Natural killer cell treated with Interleukin-12 subunit alpha and Interleukin-12 subunit beta and Interleukin-15 and Interleukin-18, amount 100 ng/mL, for 72 hours (primary cell): ENCODE measurements at regions not wholly inside any gene's neighbourhood (a gene's known extent, or its start where the extent isn't known, plus 50 kb on each side); places are given as distances from the start of the nearest gene placed in this dataset.

Experiments
- ATAC-seq, 2 donors: fragments of 150-1000 bp; cut with Tn5 transposase in 1 of 2; sonication (Bioruptor Pico), chemical (Tn5 transposase) in 1 of 2; 2 replicates each; pipeline ENCODE4 v1.10.0; 2021
- DNase-seq: peaks from one replicate; pipeline ENCODE4 v3.0.0; 2022; ENCODE audit warnings: low spot score
- H3K27ac Mint-ChIP-seq, 2 donors: 1 replicate in 1 of 2; 2 replicates in 1 of 2; pipeline ENCODE4 v1.8.0; 2022; ENCODE audit warnings: mixed read lengths in 2 of 2, mild to moderate bottlenecking in 1 of 2, moderate library complexity in 1 of 2
- H3K27me3 Mint-ChIP-seq, 2 donors: 1 replicate in 1 of 2; 2 replicates in 1 of 2; pipeline ENCODE4 v1.8.0; 2022; ENCODE audit warnings: mixed read lengths in 2 of 2
- H3K36me3 Mint-ChIP-seq: one replicate; pipeline ENCODE4 v1.8.0; 2022; ENCODE audit warnings: mixed read lengths
- H3K4me1 Mint-ChIP-seq, 2 donors: 1 replicate in 1 of 2; 2 replicates in 1 of 2; pipeline ENCODE4 v1.8.0; 2022; ENCODE audit warnings: low read depth in 2 of 2, mixed read lengths in 2 of 2, mild to moderate bottlenecking in 1 of 2
- H3K4me3 Mint-ChIP-seq: one replicate; pipeline ENCODE4 v1.8.0; 2022; ENCODE audit warnings: mixed read lengths
- H3K9me3 Mint-ChIP-seq: 2 replicates; pipeline ENCODE4 v1.8.0; 2022; ENCODE audit warnings: mixed read lengths

DNA sequence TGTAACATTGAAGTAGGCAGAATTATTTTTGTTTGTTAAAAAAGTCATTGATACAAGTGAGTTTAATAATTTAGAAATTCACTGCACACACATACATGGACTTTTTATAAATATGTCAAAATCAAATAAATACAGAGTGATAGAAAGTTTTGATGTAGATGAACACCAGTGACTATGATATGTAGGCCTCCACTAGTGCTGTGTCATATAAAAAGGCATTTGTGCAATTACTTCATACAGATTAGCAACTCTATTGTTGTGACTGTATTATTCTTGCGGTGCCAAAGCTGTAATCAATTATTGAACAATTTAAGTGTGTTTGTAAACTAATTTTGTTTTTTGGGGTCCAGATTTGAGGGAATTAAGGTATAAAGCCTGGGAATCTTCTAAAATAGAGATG is 366.2 kb upstream of the PITX2 start:
- no peak overlapping the region for H3K27ac Mint-ChIP-seq
- no peaks in the 10 kb centered on the region for H3K27me3 Mint-ChIP-seq
- no peak for ATAC-seq
- no peak overlapping the region for H3K4me3 Mint-ChIP-seq
- no peaks in the 10 kb centered on the region for H3K9me3 Mint-ChIP-seq
- no peaks in the 10 kb centered on the region for H3K4me1 Mint-ChIP-seq
- no peaks in the 10 kb centered on the region for H3K36me3 Mint-ChIP-seq
- no peak for DNase-seq

DNA sequence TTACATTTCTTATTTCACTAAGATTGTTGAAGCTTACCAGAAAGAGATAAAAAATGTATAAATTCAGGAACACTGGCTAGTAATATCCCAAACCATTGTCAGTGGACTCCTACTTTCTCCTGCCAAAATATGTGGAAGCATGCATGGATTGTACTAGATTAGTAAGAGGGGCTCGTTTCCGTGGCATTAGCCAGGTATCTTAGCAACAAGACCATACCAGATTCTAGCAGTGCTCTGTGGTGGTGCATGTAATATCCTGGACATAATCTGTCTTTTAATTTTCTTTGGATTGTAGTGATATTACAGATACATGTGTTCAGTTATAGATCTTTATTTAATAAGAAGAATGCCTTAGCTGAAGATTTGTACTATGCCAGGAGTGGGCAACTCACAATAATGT is 371.9 kb upstream of the PITX2 start:
- Mint-ChIP-seq H3K27ac (no peak overlapping the region), H3K9me3 (no peaks in the 10 kb centered on the region), H3K36me3 (no peaks in the 10 kb centered on the region), H3K4me3 (no peak overlapping the region), H3K4me1 (no peaks in the 10 kb centered on the region), H3K27me3 (no peaks in the 10 kb centered on the region)
- ATAC-seq (no peak), DNase-seq (no peak)

DNA sequence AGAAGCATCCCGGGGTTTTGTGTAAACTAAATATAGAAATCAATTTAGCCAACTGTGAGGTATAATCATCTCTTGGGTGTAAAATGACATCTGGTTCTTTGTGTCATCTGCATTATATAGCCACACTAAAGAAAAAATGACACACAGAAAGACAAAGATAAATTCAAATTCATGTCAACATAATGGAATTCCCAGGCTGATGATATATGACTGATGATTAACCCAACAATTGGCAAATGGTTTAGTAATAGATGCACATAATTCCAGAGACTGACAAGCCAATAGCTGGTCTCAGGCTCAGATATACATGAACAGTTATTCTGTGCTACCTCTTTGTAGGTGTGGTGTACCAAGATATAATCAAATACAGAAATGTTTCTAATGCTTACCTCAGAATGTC is 375.4 kb upstream of the PITX2 start:
- DNase-seq (no peak), ATAC-seq (no peak)
- H3K4me3 Mint-ChIP-seq = no peak overlapping the region
- H3K4me1 Mint-ChIP-seq = no peaks in the 10 kb centered on the region
- H3K27ac Mint-ChIP-seq = no peak overlapping the region
- peaks cover 4% of the 10 kb centered on the region for H3K9me3 Mint-ChIP-seq
- no peaks in the 10 kb centered on the region for H3K36me3 Mint-ChIP-seq
- H3K27me3 Mint-ChIP-seq = no peaks in the 10 kb centered on the region

DNA sequence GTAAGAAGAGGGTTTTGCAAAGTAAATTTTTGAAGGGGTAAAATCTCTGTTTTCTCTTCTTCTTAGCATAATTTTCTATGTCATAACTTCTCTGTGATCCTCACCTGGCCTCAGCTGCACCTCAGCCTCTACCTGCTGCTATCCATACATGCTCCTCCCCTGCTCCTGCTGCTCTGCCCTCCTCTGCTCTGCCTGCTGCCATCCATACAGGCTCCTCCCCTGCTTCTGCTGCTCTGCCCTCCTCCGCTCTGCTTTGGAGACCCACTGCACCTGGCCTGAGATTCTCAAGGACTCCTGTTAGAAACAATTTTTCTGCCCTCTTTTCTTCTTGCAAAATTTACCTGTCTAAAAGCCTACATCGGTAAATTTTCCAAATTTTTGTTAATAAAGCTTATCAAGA is 388.6 kb upstream of the PITX2 start:
- no peak for DNase-seq
- no peaks in the 10 kb centered on the region for H3K4me1 Mint-ChIP-seq
- no peak overlapping the region for H3K4me3 Mint-ChIP-seq
- ATAC-seq = no peak
- H3K27ac Mint-ChIP-seq = no peak overlapping the region
- no peaks in the 10 kb centered on the region for H3K27me3 Mint-ChIP-seq
- peaks cover 3% of the 10 kb centered on the region for H3K9me3 Mint-ChIP-seq
- no peaks in the 10 kb centered on the region for H3K36me3 Mint-ChIP-seq

DNA sequence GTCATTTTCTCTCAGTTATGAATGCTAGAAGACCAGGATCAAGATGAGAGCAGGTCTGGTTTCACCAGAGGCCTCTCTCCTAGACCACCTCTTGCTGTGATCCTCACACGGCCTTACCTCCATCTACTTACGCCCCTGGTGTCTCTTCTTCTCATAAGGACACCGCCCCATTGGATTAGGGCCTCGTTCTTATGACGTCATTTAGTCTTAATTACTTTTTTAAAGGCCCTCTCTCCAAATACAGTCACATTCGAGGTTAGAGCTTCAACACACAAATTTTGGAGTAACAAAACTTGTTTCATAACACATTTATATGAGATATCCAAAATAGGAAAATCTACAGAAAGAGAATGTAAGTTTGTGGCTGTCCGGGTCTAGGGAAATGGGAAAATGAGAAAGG is 391.0 kb upstream of the PITX2 start:
- no peak overlapping the region for H3K4me3 Mint-ChIP-seq
- ATAC-seq (no peak), DNase-seq (no peak)
- no peaks in the 10 kb centered on the region for H3K27me3 Mint-ChIP-seq
- peaks cover 5% of the 10 kb centered on the region for H3K9me3 Mint-ChIP-seq
- H3K36me3 Mint-ChIP-seq = no peaks in the 10 kb centered on the region
- no peak overlapping the region for H3K27ac Mint-ChIP-seq
- no peaks in the 10 kb centered on the region for H3K4me1 Mint-ChIP-seq

DNA sequence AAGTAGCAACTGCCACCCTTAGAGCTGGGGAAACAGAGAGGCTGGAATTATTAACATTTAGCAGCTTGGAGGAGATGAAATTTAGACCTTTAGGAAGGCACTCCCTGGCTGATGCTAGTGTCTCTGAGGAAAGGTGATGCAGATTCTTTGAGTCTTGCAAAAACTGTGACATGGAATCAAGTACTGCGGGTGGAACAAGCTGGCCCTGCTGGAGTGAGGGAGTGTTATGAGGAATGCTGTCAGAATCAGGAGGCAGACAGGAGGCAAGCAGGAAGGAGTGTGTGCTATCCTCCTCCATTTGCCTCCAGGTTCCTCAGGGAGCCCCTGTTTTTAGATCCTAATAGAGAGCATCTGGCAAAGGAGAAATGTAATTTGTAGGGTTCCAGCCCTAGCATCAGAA is 391.7 kb upstream of the PITX2 start:
- no peak overlapping the region for H3K4me3 Mint-ChIP-seq

DNA sequence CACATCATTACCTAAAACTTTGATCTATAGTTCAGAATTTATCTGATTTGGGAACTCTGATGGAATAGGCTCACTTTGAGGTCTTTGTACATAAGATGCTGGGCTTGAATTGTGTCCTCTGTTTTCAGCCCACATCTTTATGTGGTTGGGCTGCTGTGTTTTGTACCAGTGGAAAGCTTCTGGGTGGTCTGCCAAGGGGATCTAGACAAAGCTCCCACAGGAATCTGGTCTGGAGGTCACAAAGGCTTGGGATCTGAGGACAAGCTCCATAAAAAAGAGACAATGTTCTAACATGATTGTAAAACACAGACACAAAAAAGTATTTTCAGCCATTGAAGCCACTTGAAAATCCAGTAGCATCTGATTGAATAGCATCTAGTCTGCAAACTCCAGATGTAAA is 393.5 kb upstream of the PITX2 start:
- no peak for DNase-seq
- no peaks in the 10 kb centered on the region for H3K4me1 Mint-ChIP-seq
- H3K27ac Mint-ChIP-seq = no peak overlapping the region
- H3K27me3 Mint-ChIP-seq = no peaks in the 10 kb centered on the region
- peaks cover 11% of the 10 kb centered on the region for H3K9me3 Mint-ChIP-seq
- H3K4me3 Mint-ChIP-seq = no peak overlapping the region
- H3K36me3 Mint-ChIP-seq = no peaks in the 10 kb centered on the region
- no peak for ATAC-seq

More for the DNA sequence above, 391.7 kb upstream of the PITX2 start:
- Mint-ChIP-seq H3K36me3 (no peaks in the 10 kb centered on the region), H3K27me3 (no peaks in the 10 kb centered on the region), H3K27ac (no peak overlapping the region), H3K9me3 (peaks cover 8% of the 10 kb centered on the region), H3K4me1 (no peaks in the 10 kb centered on the region)
- ATAC-seq (no peak), DNase-seq (no peak)

DNA sequence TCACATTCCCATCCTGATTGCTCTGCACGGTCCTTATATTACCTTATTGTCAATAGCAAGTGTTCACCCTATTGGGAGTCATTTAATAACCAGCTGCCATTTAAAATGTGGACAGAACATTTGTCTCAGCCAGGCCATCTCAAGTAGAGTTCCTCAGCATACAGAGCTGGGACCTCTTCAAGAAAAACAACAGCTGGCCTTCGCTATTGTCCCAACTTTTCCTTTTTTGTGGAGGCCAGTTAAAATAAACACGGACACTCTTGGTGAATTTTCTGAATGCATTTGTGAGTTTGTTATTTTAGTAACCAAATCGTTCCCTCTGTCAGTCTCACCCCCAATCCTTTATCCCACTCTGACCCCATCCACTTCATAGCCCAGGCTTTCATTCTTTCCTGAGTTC is 395.3 kb upstream of the PITX2 start:
- H3K27ac Mint-ChIP-seq = no peak overlapping the region
- no peaks in the 10 kb centered on the region for H3K4me1 Mint-ChIP-seq
- ATAC-seq (no peak), DNase-seq (no peak)
- H3K9me3 Mint-ChIP-seq = peaks cover 14% of the 10 kb centered on the region
- no peaks in the 10 kb centered on the region for H3K36me3 Mint-ChIP-seq
- H3K4me3 Mint-ChIP-seq = no peak overlapping the region
- H3K27me3 Mint-ChIP-seq = no peaks in the 10 kb centered on the region

DNA sequence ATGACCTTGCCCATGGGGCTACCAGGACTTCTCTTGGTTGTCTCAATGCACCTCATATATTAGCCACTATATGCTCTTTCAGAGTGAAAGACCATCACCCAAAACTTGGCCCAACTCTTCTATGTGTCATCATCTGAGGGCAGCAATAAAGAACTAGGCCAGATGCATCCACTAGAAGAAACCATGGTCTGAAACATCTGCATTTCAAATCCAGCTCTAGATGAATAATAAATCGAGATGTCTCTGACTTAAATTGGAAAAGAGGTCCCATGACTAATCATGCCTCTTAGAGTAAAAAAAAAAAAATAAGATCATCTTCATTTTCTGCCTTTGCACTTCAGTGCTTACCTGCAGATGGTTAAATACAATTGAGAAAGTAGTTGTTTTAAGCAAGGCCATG is 397.6 kb upstream of the PITX2 start:
- no peaks in the 10 kb centered on the region for H3K27me3 Mint-ChIP-seq
- H3K4me1 Mint-ChIP-seq = no peaks in the 10 kb centered on the region
- no peak overlapping the region for H3K4me3 Mint-ChIP-seq
- no peak overlapping the region for H3K27ac Mint-ChIP-seq
- no peak for DNase-seq
- H3K9me3 Mint-ChIP-seq = peaks cover 14% of the 10 kb centered on the region
- no peak for ATAC-seq
- H3K36me3 Mint-ChIP-seq = no peaks in the 10 kb centered on the region

DNA sequence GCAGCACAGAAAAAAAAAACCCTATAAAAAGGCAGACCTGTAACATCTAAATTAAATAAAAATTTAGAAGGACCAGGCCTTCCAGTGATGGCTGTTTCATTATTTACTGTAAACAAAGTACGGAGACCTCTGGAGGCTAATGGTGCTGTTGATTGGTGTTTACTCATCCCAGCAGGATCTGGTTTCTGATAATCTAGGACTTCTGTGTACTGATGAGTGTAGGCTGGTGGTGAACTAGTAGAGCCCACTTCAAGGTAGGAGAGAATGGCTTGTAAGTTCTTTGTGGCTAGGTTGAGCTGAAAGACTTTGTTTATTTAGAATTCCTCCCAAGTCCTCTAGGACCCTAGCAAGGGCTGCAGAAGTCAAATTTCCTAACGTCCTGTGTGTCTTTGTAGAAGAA is 398.1 kb upstream of the PITX2 start:
- peaks cover 14% of the 10 kb centered on the region for H3K9me3 Mint-ChIP-seq
- no peaks in the 10 kb centered on the region for H3K36me3 Mint-ChIP-seq
- DNase-seq (no peak), ATAC-seq (no peak)
- H3K27ac Mint-ChIP-seq = no peak overlapping the region
- no peak overlapping the region for H3K4me3 Mint-ChIP-seq
- H3K27me3 Mint-ChIP-seq = no peaks in the 10 kb centered on the region
- no peaks in the 10 kb centered on the region for H3K4me1 Mint-ChIP-seq

DNA sequence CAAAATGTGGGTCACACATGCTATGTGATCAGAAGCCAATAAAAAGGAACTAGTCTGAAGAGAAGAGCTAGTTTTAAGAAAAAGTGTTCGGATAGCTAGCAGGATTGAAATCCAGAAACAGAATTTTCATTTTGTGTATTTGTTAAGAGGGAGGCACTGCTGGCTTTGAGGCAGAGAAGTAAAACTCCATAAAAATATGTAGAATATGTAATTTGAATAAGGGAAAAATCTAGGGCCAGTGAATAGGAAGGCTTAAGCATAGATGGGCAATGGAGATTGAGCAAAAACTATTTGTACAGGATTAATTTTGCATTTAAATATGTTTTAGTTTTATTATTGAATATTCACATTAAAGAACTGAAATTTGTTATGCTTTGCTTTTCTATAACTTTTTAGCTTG is 399.9 kb upstream of the PITX2 start:
- H3K27me3 Mint-ChIP-seq = no peaks in the 10 kb centered on the region
- H3K9me3 Mint-ChIP-seq = peaks cover 20% of the 10 kb centered on the region
- no peaks in the 10 kb centered on the region for H3K4me1 Mint-ChIP-seq
- no peak overlapping the region for H3K4me3 Mint-ChIP-seq
- no peak overlapping the region for H3K27ac Mint-ChIP-seq
- no peaks in the 10 kb centered on the region for H3K36me3 Mint-ChIP-seq
- no peak for DNase-seq
- no peak for ATAC-seq

DNA sequence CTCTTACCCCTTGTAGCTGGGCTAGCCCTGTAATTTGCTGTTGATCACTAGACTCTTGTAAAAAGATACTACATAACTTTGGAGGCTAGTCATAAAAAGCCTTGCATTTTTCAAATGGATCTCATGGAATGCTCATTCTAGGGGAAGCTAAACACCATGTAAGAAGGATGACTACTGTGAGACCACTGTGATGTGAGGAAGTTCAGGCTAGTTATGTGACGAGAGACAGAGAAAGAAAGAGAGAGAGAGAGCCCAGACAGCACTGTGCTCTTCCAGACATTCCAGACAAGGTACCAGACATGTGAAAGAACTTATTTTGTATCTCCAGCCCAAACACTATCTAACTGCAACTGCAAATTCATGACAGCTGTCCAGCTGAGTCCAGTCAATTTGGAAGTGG is 404.6 kb upstream of the PITX2 start:
- DNase-seq (no peak), ATAC-seq (no peak)
- Mint-ChIP-seq H3K4me1 (no peaks in the 10 kb centered on the region), H3K4me3 (no peak overlapping the region), H3K27ac (no peak overlapping the region), H3K36me3 (peaks cover 4% of the 10 kb centered on the region), H3K27me3 (no peaks in the 10 kb centered on the region), H3K9me3 (peaks cover 19% of the 10 kb centered on the region)

DNA sequence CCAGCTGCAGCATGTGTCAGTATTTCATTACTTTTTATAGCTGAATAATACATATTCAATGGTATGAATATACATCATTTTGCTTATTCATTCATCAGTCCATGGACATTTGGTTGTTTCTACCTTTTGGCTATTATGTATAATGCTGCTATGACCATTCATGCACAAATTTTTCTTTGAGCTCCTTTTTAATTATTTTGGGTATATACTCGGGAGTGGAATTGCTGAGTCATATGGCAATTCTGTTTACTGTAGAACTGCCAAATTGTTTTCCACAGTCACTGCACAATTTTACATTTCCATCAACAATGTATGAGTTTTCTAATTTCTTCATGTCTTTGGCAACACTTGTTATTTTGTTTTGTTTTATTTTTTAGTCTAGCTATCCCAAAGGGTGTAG is 405.9 kb upstream of the PITX2 start:
- ATAC-seq (no peak), DNase-seq (no peak)
- no peaks in the 10 kb centered on the region for H3K4me1 Mint-ChIP-seq
- no peak overlapping the region for H3K4me3 Mint-ChIP-seq
- peaks cover 18% of the 10 kb centered on the region for H3K9me3 Mint-ChIP-seq
- no peak overlapping the region for H3K27ac Mint-ChIP-seq
- H3K27me3 Mint-ChIP-seq = no peaks in the 10 kb centered on the region
- H3K36me3 Mint-ChIP-seq = peaks cover 4% of the 10 kb centered on the region

DNA sequence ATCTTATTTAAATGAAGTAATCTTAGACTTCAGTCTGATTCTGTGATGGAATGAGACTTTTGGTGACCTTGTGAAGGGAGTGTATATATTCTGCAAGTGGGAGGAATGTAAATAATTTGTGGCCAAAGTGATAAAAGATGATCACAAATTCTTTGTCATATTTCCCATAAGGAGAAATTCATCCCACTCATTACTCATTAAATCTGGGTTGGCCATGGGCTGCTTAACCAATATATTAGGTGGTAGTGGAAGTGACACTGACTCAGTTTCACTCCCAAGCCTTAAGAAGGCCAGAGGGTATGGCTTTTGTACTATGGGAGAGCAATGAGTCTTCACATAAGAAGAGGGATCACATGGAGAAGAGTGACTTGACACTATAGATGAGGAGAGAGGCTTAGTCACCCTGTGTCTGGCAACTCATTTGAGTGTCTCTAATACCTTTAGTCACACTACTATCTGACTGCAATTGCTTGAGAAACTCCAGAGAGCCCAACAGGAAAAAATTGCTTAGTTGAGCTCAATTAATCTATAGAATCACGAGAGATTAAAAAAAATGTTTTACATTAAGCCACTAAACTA is 408.2 kb upstream of the PITX2 start:
- no peak for DNase-seq
- Mint-ChIP-seq H3K36me3 (peaks cover 4% of the 10 kb centered on the region), H3K4me1 (no peaks in the 10 kb centered on the region), H3K4me3 (no peak overlapping the region), H3K27me3 (no peaks in the 10 kb centered on the region), H3K27ac (no peak overlapping the region), H3K9me3 (peaks cover 17% of the 10 kb centered on the region)
- no peak for ATAC-seq

DNA sequence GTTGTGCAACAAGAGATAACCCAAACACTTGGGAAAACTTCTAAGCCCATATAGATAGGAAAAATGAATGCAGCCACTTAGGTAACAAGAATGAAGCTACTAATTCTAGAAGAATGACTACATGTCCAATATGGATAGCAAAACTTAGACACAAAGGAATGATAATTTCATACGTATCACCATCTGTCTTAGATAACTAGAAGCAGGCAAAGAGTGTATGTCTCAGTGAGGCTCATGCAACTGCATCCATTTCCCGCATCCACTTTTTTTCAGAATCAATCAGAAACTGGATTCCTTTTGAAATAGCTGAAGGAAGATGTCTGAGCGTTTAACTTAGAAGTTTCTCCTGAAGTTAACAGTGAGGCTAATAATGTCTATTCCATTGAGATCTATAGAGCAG is 408.7 kb upstream of the PITX2 start:
- DNase-seq (no peak), ATAC-seq (no peak)
- no peak overlapping the region for H3K27ac Mint-ChIP-seq
- peaks cover 15% of the 10 kb centered on the region for H3K9me3 Mint-ChIP-seq
- H3K27me3 Mint-ChIP-seq = no peaks in the 10 kb centered on the region
- H3K4me1 Mint-ChIP-seq = no peaks in the 10 kb centered on the region
- peaks cover 4% of the 10 kb centered on the region for H3K36me3 Mint-ChIP-seq
- no peak overlapping the region for H3K4me3 Mint-ChIP-seq
